Hepatocyte (in vitro differentiated cells): ENCODE measurements at regions not wholly inside any gene's neighbourhood (a gene's known extent, or its start where the extent isn't known, plus 50 kb on each side); places are given as distances from the start of the nearest gene placed in this dataset.

Source experiments
- DNase-seq: peaks from one replicate; pipeline ENCODE4 v3.0.0-alpha.2; 2016; ENCODE audit warnings: low spot score
- H2AFZ ChIP-seq: fragments of 200-600 bp; sonication (generic); 2 replicates; pipeline ENCODE4 v1.6.0; 2016; ENCODE audit warnings: antibody characterized with exemption, mild to moderate bottlenecking
- H3K27ac ChIP-seq: fragments of 200-600 bp; sonication (generic); 2 replicates; pipeline ENCODE4 v1.5.1; 2016; ENCODE audit warnings: mild to moderate bottlenecking
- H3K27me3 ChIP-seq: fragments of 200-600 bp; sonication (generic); 2 replicates; pipeline ENCODE4 v1.6.1; 2016
- H3K36me3 ChIP-seq: fragments of 200-600 bp; sonication (generic); replicated peaks from 2 replicates; pipeline ENCODE4 v1.5.1; 2016; ENCODE audit warnings: low read depth; ENCODE audit not compliant: insufficient read depth
- H3K4me1 ChIP-seq: fragments of 200-600 bp; sonication (generic); 2 replicates; pipeline ENCODE4 v1.5.1; 2016; ENCODE audit warnings: mild to moderate bottlenecking, moderate library complexity; ENCODE audit not compliant: insufficient read depth
- H3K4me2 ChIP-seq: fragments of 200-600 bp; sonication (generic); 2 replicates; pipeline ENCODE4 v1.6.0; 2016
- H3K4me3 ChIP-seq: fragments of 200-600 bp; sonication (generic); 2 replicates; pipeline ENCODE4 v1.5.1; 2016; ENCODE audit warnings: mild to moderate bottlenecking
- H3K79me2 ChIP-seq: fragments of 200-600 bp; sonication (generic); 2 replicates; pipeline ENCODE4 v1.6.0; 2017; ENCODE audit warnings: mild to moderate bottlenecking
- H3K9me2 ChIP-seq: fragments of 200-600 bp; sonication (generic); replicated peaks from 2 replicates; pipeline ENCODE4 v1.6.0; 2017; ENCODE audit warnings: mild to moderate bottlenecking; ENCODE audit not compliant: insufficient read depth
- H3K9me3 ChIP-seq: fragments of 200-600 bp; sonication (generic); 2 replicates; pipeline ENCODE4 v1.5.1; 2016; ENCODE audit warnings: low read depth, mild to moderate bottlenecking
- H4K20me1 ChIP-seq: fragments of 200-600 bp; sonication (generic); 2 replicates; pipeline ENCODE4 v1.6.0; 2016; ENCODE audit warnings: mild to moderate bottlenecking; ENCODE audit not compliant: insufficient read depth, poor library complexity, severe bottlenecking
- CTCF ChIP-seq: fragments of 200-600 bp; sonication (generic); IDR thresholded peaks from 2 replicates; pipeline ENCODE4 v1.5.1; 2016; ENCODE audit warnings: antibody characterized with exemption, mild to moderate bottlenecking; ENCODE audit not compliant: poor library complexity
- EZH2 ChIP-seq: fragments of 200-600 bp; sonication (generic); IDR thresholded peaks from 2 replicates; pipeline ENCODE4 v1.6.1; 2016; ENCODE audit warnings: antibody characterized with exemption, mild to moderate bottlenecking, borderline replicate concordance
- EZH2phosphoT487 ChIP-seq: fragments of 200-600 bp; sonication (generic); IDR thresholded peaks from one replicate; pipeline ENCODE4 v1.6.1; 2018; ENCODE audit warnings: antibody characterized with exemption, mild to moderate bottlenecking, low read depth, moderate library complexity; ENCODE audit not compliant: unreplicated experiment, severe bottlenecking
- WGBS: methylation state at CpG from one replicate; pipeline ENCODE4 v1.1.6; 2016; ENCODE audit warnings: low lambda C conversion rate; ENCODE audit errors: missing lambda C conversion rate; 5-methylcytosine and 5-hydroxymethylcytosine counted together

- DNase-seq = no peak
- no peaks in the 10 kb centered on the region for H4K20me1 ChIP-seq
- no peak overlapping the region for H3K4me2 ChIP-seq
- no peaks in the 10 kb centered on the region for H3K9me2 ChIP-seq
- no peaks in the 10 kb centered on the region for H3K27me3 ChIP-seq
- H2AFZ ChIP-seq = no peak overlapping the region
- 90% methylated on average over 9 of the region's 10 CpGs for WGBS
- H3K4me1 ChIP-seq = peaks cover 10% of the 10 kb centered on the region
- no peaks in the 10 kb centered on the region for H3K9me3 ChIP-seq
- no peak overlapping the region for H3K27ac ChIP-seq
- no peak for TF ChIP-seq CTCF
- H3K36me3 ChIP-seq = no peaks in the 10 kb centered on the region
- H3K4me3 ChIP-seq = no peak overlapping the region
- H3K79me2 ChIP-seq = no peaks in the 10 kb centered on the region
Measured at GRCh38 chr3:177322881-177323280, 125.6 kb upstream of the TBL1XR1 start.

- no peaks in the 10 kb centered on the region for H3K27me3 ChIP-seq
- no peaks in the 10 kb centered on the region for H3K36me3 ChIP-seq
- no peaks in the 10 kb centered on the region for H3K79me2 ChIP-seq
- TF ChIP-seq EZH2phosphoT487 = no peak
- TF ChIP-seq CTCF = no peak
- TF ChIP-seq EZH2 = no peak
- H3K4me1 ChIP-seq = no peaks in the 10 kb centered on the region
- H3K9me3 ChIP-seq = no peaks in the 10 kb centered on the region
- H3K4me2 ChIP-seq = no peak overlapping the region
- H4K20me1 ChIP-seq = no peaks in the 10 kb centered on the region
- WGBS = 95% methylated on average over 3 of the region's 3 CpGs
- no peak overlapping the region for H3K4me3 ChIP-seq
- DNase-seq = no peak
- no peak overlapping the region for H2AFZ ChIP-seq
- H3K27ac ChIP-seq = no peak overlapping the region
- no peaks in the 10 kb centered on the region for H3K9me2 ChIP-seq
Measured at GRCh38 chr3:177329854-177330253, 132.6 kb upstream of the TBL1XR1 start.

GRCh38 chr3:177330779-177331178 is 133.5 kb upstream of the TBL1XR1 start:
- Histone ChIP-seq H3K27me3 (no peaks in the 10 kb centered on the region), H3K79me2 (no peaks in the 10 kb centered on the region), H3K4me1 (peaks cover 5% of the 10 kb centered on the region), H4K20me1 (no peaks in the 10 kb centered on the region), H3K27ac (no peak overlapping the region), H2AFZ (no peak overlapping the region), H3K4me2 (no peak overlapping the region), H3K36me3 (no peaks in the 10 kb centered on the region), H3K4me3 (no peak overlapping the region), H3K9me2 (no peaks in the 10 kb centered on the region), H3K9me3 (no peaks in the 10 kb centered on the region)
- DNase-seq = no peak
- TF ChIP-seq EZH2phosphoT487 = no peak
- TF ChIP-seq EZH2 = no peak
- no peak for TF ChIP-seq CTCF
- WGBS = 86% methylated on average over 6 of the region's 6 CpGs

GRCh38 chr3:177331203-177331835 is 134.0 kb upstream of the TBL1XR1 start:
- Histone ChIP-seq H3K4me2 (no peak overlapping the region), H3K27me3 (no peaks in the 10 kb centered on the region), H3K4me1 (peaks cover 9% of the 10 kb centered on the region), H3K9me2 (no peaks in the 10 kb centered on the region), H3K36me3 (no peaks in the 10 kb centered on the region), H3K9me3 (no peaks in the 10 kb centered on the region), H3K27ac (no peak overlapping the region), H4K20me1 (no peaks in the 10 kb centered on the region), H3K4me3 (no peak overlapping the region), H2AFZ (no peak overlapping the region), H3K79me2 (no peaks in the 10 kb centered on the region)
- 96% methylated on average over 3 of the region's 3 CpGs for whole genome bisulfite sequencing
- no peak for DNase-seq
- TF ChIP-seq EZH2phosphoT487 (no peak), EZH2 (no peak), CTCF (no peak)
